IMR-90 (cell line): ENCODE measurements at regions not wholly inside any gene's neighbourhood (a gene's known extent, or its start where the extent isn't known, plus 50 kb on each side); places are given as distances from the start of the nearest gene placed in this dataset.

ENCODE experiments used
- ATAC-seq: fragments of 200-7000 bp; cut with Tn5 transposase; 2 replicates; pipeline ENCODE4 v1.9.1; 2020; ENCODE audit warnings: low read depth, mild to moderate bottlenecking, moderate library complexity
- BruUV-seq: library from RNA; stranded (reverse); fragments of 400-500 nt; replicated peaks from 2 replicates; lab custom pipeline; 2021; lab: Mats Ljungman, UMichigan
- CTCF ChIA-PET: fragments of 300-600 bp; formaldehyde crosslinking; extraction: SDS; loops from one replicate; lab custom pipeline; 2021; ENCODE audit warnings: antibody characterized with exemption; lab: Yijun Ruan, JAX
- POLR2A ChIA-PET: fragments of 300-600 bp; sonication (Branson Sonifier 250); formaldehyde crosslinking; loops from one replicate; lab custom pipeline; 2022; ENCODE audit warnings: antibody characterized with exemption; ENCODE audit not compliant: unreplicated experiment; lab: Charles Lee
- DNase-seq: peaks from one replicate; pipeline ENCODE4 v3.0.0; 2013
- H2AFZ ChIP-seq: replicated peaks from 2 replicates; pipeline ENCODE3; 2013; ENCODE audit warnings: low read length, mild to moderate bottlenecking; ENCODE audit not compliant: poor library complexity
- H2AK5ac ChIP-seq: 2 replicates; pipeline ENCODE4 v1.6.1; 2013; ENCODE audit warnings: low read depth, low read length, inconsistent platforms
- H2AK9ac ChIP-seq: replicated peaks from 2 replicates; pipeline ENCODE3; 2013; ENCODE audit warnings: mild to moderate bottlenecking, low read depth, low read length, moderate library complexity; ENCODE audit not compliant: poor library complexity
- H2BK120ac ChIP-seq: 2 replicates; pipeline ENCODE4 v1.6.1; 2013; ENCODE audit warnings: low read depth, low read length, inconsistent platforms
- H2BK15ac ChIP-seq: 3 replicates; pipeline ENCODE4 v1.6.1; 2013; ENCODE audit warnings: low read depth, low read length, inconsistent platforms
- H2BK20ac ChIP-seq: 2 replicates; pipeline ENCODE4 v1.6.1; 2013; ENCODE audit warnings: low read depth, mild to moderate bottlenecking, inconsistent platforms, low read length, moderate library complexity
- H2BK5ac ChIP-seq: 2 replicates; pipeline ENCODE4 v1.6.1; 2013; ENCODE audit warnings: mild to moderate bottlenecking, low read depth, low read length, inconsistent platforms; ENCODE audit not compliant: poor library complexity, severe bottlenecking
- H3K14ac ChIP-seq: replicated peaks from 2 replicates; pipeline ENCODE4 v1.6.1; 2013; ENCODE audit warnings: low read depth, low read length, inconsistent platforms
- H3K18ac ChIP-seq: 2 replicates; pipeline ENCODE4 v1.6.1; 2013; ENCODE audit warnings: low read depth, low read length, control low read depth
- H3K23ac ChIP-seq: 2 replicates; pipeline ENCODE4 v1.6.1; 2013; ENCODE audit warnings: low read depth, low read length, inconsistent platforms
- H3K27ac ChIP-seq: 2 replicates; pipeline ENCODE4 v1.5.1; 2013; ENCODE audit warnings: mild to moderate bottlenecking, control low read depth, low read length; ENCODE audit not compliant: insufficient read depth
- H3K27me3 ChIP-seq: 2 replicates; pipeline ENCODE4 v1.6.1; 2013; ENCODE audit warnings: low read length; ENCODE audit not compliant: control insufficient read depth, insufficient read depth
- H3K36me3 ChIP-seq: 2 replicates; pipeline ENCODE4 v1.6.1; 2013; ENCODE audit warnings: low read length, mixed read lengths; ENCODE audit not compliant: control insufficient read depth, insufficient read depth
- H3K4ac ChIP-seq: 2 replicates; pipeline ENCODE4 v1.6.1; 2013; ENCODE audit warnings: low read depth, low read length, inconsistent platforms
- H3K4me1 ChIP-seq: 2 replicates; pipeline ENCODE4 v1.6.1; 2013; ENCODE audit warnings: low read length, mixed read lengths; ENCODE audit not compliant: control insufficient read depth, insufficient read depth
- H3K4me2 ChIP-seq: 2 replicates; pipeline ENCODE4 v1.6.1; 2013; ENCODE audit warnings: low read depth, mild to moderate bottlenecking, control low read depth, low read length, moderate library complexity
- H3K4me3 ChIP-seq: 2 replicates; pipeline ENCODE4 v1.5.1; 2013; ENCODE audit warnings: low read depth, mild to moderate bottlenecking, control low read depth, low read length, moderate library complexity; ENCODE audit not compliant: insufficient read depth
- H3K56ac ChIP-seq: 2 replicates; pipeline ENCODE4 v1.6.1; 2013; ENCODE audit warnings: low read length, inconsistent platforms; ENCODE audit not compliant: insufficient read depth; ENCODE audit errors: extremely low read depth
- H3K79me1 ChIP-seq, 2 experiments: 2 replicates each; pipeline ENCODE4 v1.6.1; 2013; ENCODE audit warnings: low read length in 2 of 2, inconsistent platforms in 1 of 2, low read depth in 1 of 2
- H3K9ac ChIP-seq: 2 replicates; pipeline ENCODE4 v1.6.1; 2013; ENCODE audit warnings: low read depth, low read length, control low read depth
- H3K9me1 ChIP-seq: 2 replicates; pipeline ENCODE4 v1.6.1; 2013; ENCODE audit warnings: low read length, inconsistent platforms; ENCODE audit not compliant: insufficient read depth
- H3K9me3 ChIP-seq: 2 replicates; pipeline ENCODE4 v1.6.1; 2013; ENCODE audit warnings: low read length; ENCODE audit not compliant: control insufficient read depth, insufficient read depth
- H4K20me1 ChIP-seq: 2 replicates; pipeline ENCODE4 v1.6.1; 2013; ENCODE audit warnings: low read length, inconsistent platforms; ENCODE audit not compliant: insufficient read depth
- H4K5ac ChIP-seq: 2 replicates; pipeline ENCODE4 v1.6.1; 2013; ENCODE audit warnings: mild to moderate bottlenecking, low read depth, low read length, control low read depth
- H4K8ac ChIP-seq, 2 experiments: 2 replicates each; pipeline ENCODE4 v1.6.1; 2013; ENCODE audit warnings: low read depth in 2 of 2, low read length in 2 of 2, control low read depth in 1 of 2, inconsistent platforms in 1 of 2
- H4K91ac ChIP-seq: 2 replicates; pipeline ENCODE4 v1.6.1; 2013; ENCODE audit warnings: low read depth, low read length, inconsistent platforms; ENCODE audit not compliant: insufficient read depth
- BHLHE40 ChIP-seq: fragments of 150-350 bp; IDR thresholded peaks from 2 replicates; pipeline ENCODE4 v1.6.1; 2016; ENCODE audit warnings: mild to moderate bottlenecking, low read depth, low read length
- CEBPB ChIP-seq: IDR thresholded peaks from 2 replicates; pipeline ENCODE4 v1.6.1; 2012; ENCODE audit warnings: low read depth, low read length, improper control_type of control experiment
- CHD1 ChIP-seq: IDR thresholded peaks from 2 replicates; pipeline ENCODE4 v1.6.1; 2012; ENCODE audit warnings: low read depth, low read length, improper control_type of control experiment
- CTCF ChIP-seq: conservative IDR thresholded peaks from 2 replicates; pipeline ENCODE4 v1.5.1; 2012; ENCODE audit warnings: mild to moderate bottlenecking, low read depth, low read length, improper control_type of control experiment
- ELK1 ChIP-seq: fragments of 150-350 bp; IDR thresholded peaks from 2 replicates; pipeline ENCODE4 v1.6.1; 2016; ENCODE audit warnings: low read depth, mild to moderate bottlenecking, low read length, moderate library complexity, borderline replicate concordance
- FOS ChIP-seq: fragments of 150-350 bp; IDR thresholded peaks from 2 replicates; pipeline ENCODE4 v1.6.1; 2016; ENCODE audit warnings: low read depth, low read length
- MAFK ChIP-seq: IDR thresholded peaks from 2 replicates; pipeline ENCODE4 v1.6.1; 2012; ENCODE audit warnings: low read depth, low read length, improper control_type of control experiment
- MAZ ChIP-seq: IDR thresholded peaks from 2 replicates; pipeline ENCODE4 v1.6.1; 2012; ENCODE audit warnings: low read depth, mild to moderate bottlenecking, low read length, improper control_type of control experiment, moderate library complexity, borderline replicate concordance
- MXI1 ChIP-seq: IDR thresholded peaks from 2 replicates; pipeline ENCODE4 v1.6.1; 2012; ENCODE audit warnings: low read depth, mild to moderate bottlenecking, low read length, moderate library complexity, borderline replicate concordance
- NFE2L2 ChIP-seq: fragments of 150-350 bp; IDR thresholded peaks from 2 replicates; pipeline ENCODE4 v1.6.1; 2016; ENCODE audit warnings: low read depth, mild to moderate bottlenecking, low read length
- POLR2A ChIP-seq: IDR thresholded peaks from 2 replicates; pipeline ENCODE4 v1.6.1; 2012; ENCODE audit warnings: mild to moderate bottlenecking, low read depth, low read length
- RAD21 ChIP-seq: IDR thresholded peaks from 2 replicates; pipeline ENCODE4 v1.6.1; 2012; ENCODE audit warnings: low read length, improper control_type of control experiment
- RCOR1 ChIP-seq: IDR thresholded peaks from 2 replicates; pipeline ENCODE4 v1.6.1; 2012; ENCODE audit warnings: mild to moderate bottlenecking, low read length, improper control_type of control experiment; ENCODE audit not compliant: insufficient replicate concordance
- RFX5 ChIP-seq: IDR thresholded peaks from 2 replicates; pipeline ENCODE4 v1.8.0; 2012; ENCODE audit warnings: low read depth, mild to moderate bottlenecking, low read length, moderate library complexity
- SMC3 ChIP-seq: fragments of 150-350 bp; IDR thresholded peaks from 2 replicates; pipeline ENCODE4 v1.6.1; 2016; ENCODE audit warnings: low read depth, mild to moderate bottlenecking, antibody characterized with exemption, low read length, moderate library complexity
- WGBS, 2 experiments: methylation state at CpG; one replicate each; pipeline versions ENCODE4 v1.1.5 to v1.1.7; 2013; ENCODE audit warnings: missing lambda C conversion rate in 2 of 2; ENCODE audit not compliant: insufficient read length in 1 of 2; ENCODE audit errors: extremely low coverage in 2 of 2; 5-methylcytosine and 5-hydroxymethylcytosine counted together
- dilution Hi-C: fragments of 300-500 bp; cut with HindIII; formaldehyde crosslinking; loops from one replicate; pipeline ENCODE4 v1.14.3; 2018; ENCODE audit warnings: low sequenced_read_pairs; ENCODE audit not compliant: unreplicated experiment
- in situ Hi-C: fragments of 300-500 bp; cut with MboI; formaldehyde crosslinking; loops from 3 replicates; pipeline ENCODE4 v1.14.3; 2019; ENCODE audit warnings: low sequenced_read_pairs, inconsistent platforms, mixed read lengths
- intact Hi-C: fragments of 100-400 bp; cut with micrococcal nuclease; formaldehyde crosslinking; loops from 2 replicates; pipeline ENCODE4 v1.10.0; 2022
- TF ChIP-seq, protein P1 (sequence below): fragments of 150-350 bp; IDR thresholded peaks from 2 replicates; pipeline ENCODE4 v1.6.1; 2017; ENCODE audit warnings: mild to moderate bottlenecking, antibody characterized with exemption, low read length, low read depth

DNA sequence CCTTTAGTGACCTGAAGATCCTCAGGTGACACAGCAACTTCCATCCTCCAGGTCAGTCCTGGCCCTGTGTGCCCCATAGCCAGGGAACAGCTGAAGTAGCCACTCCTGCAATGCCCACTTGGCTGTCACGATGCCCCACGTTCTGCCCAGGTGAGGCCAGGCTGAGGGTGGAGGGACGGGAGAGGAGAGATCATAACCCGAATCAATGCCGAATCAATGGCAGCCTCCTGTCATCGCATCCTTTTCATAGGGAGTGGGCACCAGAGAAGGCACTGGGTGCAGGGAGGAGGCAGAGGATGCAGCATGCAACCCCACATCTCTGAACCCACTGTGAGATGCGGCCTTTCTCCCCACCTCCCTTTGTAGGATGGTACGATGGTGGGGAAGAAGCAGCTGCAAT, 75.3 kb upstream of the EPC2 start:
- Histone ChIP-seq H2BK120ac (no peak overlapping the region), H3K14ac (no peak overlapping the region), H3K36me3 (no peaks in the 10 kb centered on the region), H3K9ac (no peak overlapping the region), H3K56ac (no peak overlapping the region), H2AK5ac (no peak overlapping the region), H3K4me2 (no peak overlapping the region), H3K18ac (no peak overlapping the region), H4K5ac (no peak overlapping the region), H3K4ac (no peak overlapping the region), H4K20me1 (no peaks in the 10 kb centered on the region), H3K27ac (no peak overlapping the region), H2BK15ac (no peak overlapping the region), H2AK9ac (no peak overlapping the region), H3K79me1 (no peaks in the 10 kb centered on the region), H2BK20ac (no peak overlapping the region), H4K8ac (no peak overlapping the region), H4K91ac (no peak overlapping the region), H2BK5ac (no peak overlapping the region), H3K27me3 (peaks cover 2% of the 10 kb centered on the region; the same call in 1 of the 2 replicates), H3K9me1 (no peaks in the 10 kb centered on the region), H3K9me3 (no peaks in the 10 kb centered on the region), H3K23ac (no peak overlapping the region), H3K4me1 (no peaks in the 10 kb centered on the region), H3K4me3 (no peak overlapping the region), H2AFZ (no peak overlapping the region)
- DNase-seq: no peak
- ChIA-PET CTCF (no interaction called here), POLR2A (no interaction called here)
- no peak for ATAC-seq
- no TSS peak for BruUV-seq
- intact Hi-C loops: no loop called here
- TF ChIP-seq RCOR1 (no peak), BHLHE40 (no peak), MAZ (no peak), MXI1 (no peak), FOS (no peak), CEBPB (no peak), CTCF (no peak), NFE2L2 (no peak), SMC3 (no peak), CHD1 (no peak), RAD21 (no peak), POLR2A (no peak), RFX5 (no peak), MAFK (no peak), ELK1 (no peak)
- TF ChIP-seq, protein P1, sequence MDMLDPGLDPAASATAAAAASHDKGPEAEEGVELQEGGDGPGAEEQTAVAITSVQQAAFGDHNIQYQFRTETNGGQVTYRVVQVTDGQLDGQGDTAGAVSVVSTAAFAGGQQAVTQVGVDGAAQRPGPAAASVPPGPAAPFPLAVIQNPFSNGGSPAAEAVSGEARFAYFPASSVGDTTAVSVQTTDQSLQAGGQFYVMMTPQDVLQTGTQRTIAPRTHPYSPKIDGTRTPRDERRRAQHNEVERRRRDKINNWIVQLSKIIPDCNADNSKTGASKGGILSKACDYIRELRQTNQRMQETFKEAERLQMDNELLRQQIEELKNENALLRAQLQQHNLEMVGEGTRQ: no peak
- no CpG with 5 or more reads among the region's 8 CpGs for WGBS, 2 experiments
- in situ Hi-C loops: no loop called here
- dilution Hi-C loops: no loop called here
